ENCODE measurements at regions not wholly inside any gene's neighbourhood (a gene's known extent, or its start where the extent isn't known, plus 50 kb on each side); places are given as distances from the start of the nearest gene placed in this dataset.

- TF ChIP-seq, protein P1, sequence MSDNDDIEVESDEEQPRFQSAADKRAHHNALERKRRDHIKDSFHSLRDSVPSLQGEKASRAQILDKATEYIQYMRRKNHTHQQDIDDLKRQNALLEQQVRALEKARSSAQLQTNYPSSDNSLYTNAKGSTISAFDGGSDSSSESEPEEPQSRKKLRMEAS (CRISPR knock-in tag; IDR thresholded peaks at IDR 0.05), result no peak
- TF ChIP-seq ATF1 (CRISPR knock-in tag; IDR thresholded peaks at IDR 0.05) (no peak), ATF1 (tag; IDR thresholded peaks at IDR 0.05) (no peak), RFX5 (IDR thresholded peaks at IDR 0.05; ENCODE audit: low read depth, low read length) (no peak), MLX (CRISPR knock-in tag; conservative IDR thresholded peaks at IDR 0.05) (no peak), ZBTB1 (CRISPR knock-in tag; IDR thresholded peaks at IDR 0.05; ENCODE audit: borderline replicate concordance, low read depth) (no peak), ZNF143 (CRISPR knock-in tag; IDR thresholded peaks at IDR 0.05) (no peak)
- TF ChIP-seq, protein P2, sequence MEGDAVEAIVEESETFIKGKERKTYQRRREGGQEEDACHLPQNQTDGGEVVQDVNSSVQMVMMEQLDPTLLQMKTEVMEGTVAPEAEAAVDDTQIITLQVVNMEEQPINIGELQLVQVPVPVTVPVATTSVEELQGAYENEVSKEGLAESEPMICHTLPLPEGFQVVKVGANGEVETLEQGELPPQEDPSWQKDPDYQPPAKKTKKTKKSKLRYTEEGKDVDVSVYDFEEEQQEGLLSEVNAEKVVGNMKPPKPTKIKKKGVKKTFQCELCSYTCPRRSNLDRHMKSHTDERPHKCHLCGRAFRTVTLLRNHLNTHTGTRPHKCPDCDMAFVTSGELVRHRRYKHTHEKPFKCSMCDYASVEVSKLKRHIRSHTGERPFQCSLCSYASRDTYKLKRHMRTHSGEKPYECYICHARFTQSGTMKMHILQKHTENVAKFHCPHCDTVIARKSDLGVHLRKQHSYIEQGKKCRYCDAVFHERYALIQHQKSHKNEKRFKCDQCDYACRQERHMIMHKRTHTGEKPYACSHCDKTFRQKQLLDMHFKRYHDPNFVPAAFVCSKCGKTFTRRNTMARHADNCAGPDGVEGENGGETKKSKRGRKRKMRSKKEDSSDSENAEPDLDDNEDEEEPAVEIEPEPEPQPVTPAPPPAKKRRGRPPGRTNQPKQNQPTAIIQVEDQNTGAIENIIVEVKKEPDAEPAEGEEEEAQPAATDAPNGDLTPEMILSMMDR (IDR thresholded peaks at IDR 0.05 in 2 of 3, conservative IDR thresholded peaks at IDR 0.05 in 1 of 3; ENCODE audit: insufficient read depth in 2 of 3, low read depth in 1 of 3, low read length in 3 of 3), result no peak
These were observed 381.9 kb downstream of the GRXCR1 start for GRCh38 chr4:43274376-43274775.
